GM20431 (cell line): ENCODE measurements at regions not wholly inside any gene's neighbourhood (a gene's known extent, or its start where the extent isn't known, plus 50 kb on each side); places are given as distances from the start of the nearest gene placed in this dataset.

ENCODE experiments used
- in situ Hi-C: fragments of 300-500 bp; cut with MseI, MboI; formaldehyde crosslinking; loops from one replicate; pipeline ENCODE4 v1.15.0; 2020; ENCODE audit warnings: low sequenced_read_pairs; ENCODE audit not compliant: unreplicated experiment

GRCh38 chr1:29643281-29643680, 407.0 kb downstream of the PTPRU start:
- in situ Hi-C loops, result no loop called here

GRCh38 chr1:29642519-29642918, 406.2 kb downstream of the PTPRU start:
- in situ Hi-C loops, result no loop called here

- in situ Hi-C loops, result no loop called here
Measured at GRCh38 chr1:29641921-29642320, 405.6 kb downstream of the PTPRU start.

GRCh38 chr1:29640428-29640785, 404.1 kb downstream of the PTPRU start:
- in situ Hi-C loops, result no loop called here

- in situ Hi-C loops, result no loop called here
Measured at GRCh38 chr1:29639741-29640427, 403.6 kb downstream of the PTPRU start.

GRCh38 chr1:29639156-29639736, 402.9 kb downstream of the PTPRU start:
- in situ Hi-C loops, result no loop called here

- in situ Hi-C loops, result no loop called here
Measured at GRCh38 chr1:29638281-29638680, 402.0 kb downstream of the PTPRU start.

- in situ Hi-C loops, result no loop called here
Measured at GRCh38 chr1:29636936-29637335, 400.6 kb downstream of the PTPRU start.

GRCh38 chr1:29635501-29636263, 399.4 kb downstream of the PTPRU start:
- in situ Hi-C loops, result no loop called here

- in situ Hi-C loops, result no loop called here
Measured at GRCh38 chr1:29634746-29635335, 398.5 kb downstream of the PTPRU start.

- in situ Hi-C loops, result no loop called here
Measured at GRCh38 chr1:29634324-29634723, 398.0 kb downstream of the PTPRU start.

- in situ Hi-C loops, result no loop called here
Measured at GRCh38 chr1:29633771-29634170, 397.4 kb downstream of the PTPRU start.

GRCh38 chr1:29632806-29633615, 396.7 kb downstream of the PTPRU start:
- in situ Hi-C loops, result no loop called here

GRCh38 chr1:29631836-29632805, 395.8 kb downstream of the PTPRU start:
- in situ Hi-C loops, result no loop called here

- in situ Hi-C loops, result no loop called here
Measured at GRCh38 chr1:29631361-29631760, 395.0 kb downstream of the PTPRU start.

GRCh38 chr1:29630756-29631155, 394.4 kb downstream of the PTPRU start:
- in situ Hi-C loops, result no loop called here

GRCh38 chr1:29629814-29630516, 393.6 kb downstream of the PTPRU start:
- in situ Hi-C loops, result no loop called here

GRCh38 chr1:29629401-29629800, 393.1 kb downstream of the PTPRU start:
- in situ Hi-C loops, result no loop called here
